NCI-H510A treated with DMSO at 0.1 percent for 48 hours (cell line): ENCODE measurements at regions not wholly inside any gene's neighbourhood (a gene's known extent, or its start where the extent isn't known, plus 50 kb on each side); places are given as distances from the start of the nearest gene placed in this dataset.
A peak's percentile ranks its signal among the peaks of the same experiment; 100 is the strongest.

Experiments
- DNase-seq: peaks from one replicate; lab custom pipeline; 2025; lab: John Stamatoyannopoulos, UW

DNA sequence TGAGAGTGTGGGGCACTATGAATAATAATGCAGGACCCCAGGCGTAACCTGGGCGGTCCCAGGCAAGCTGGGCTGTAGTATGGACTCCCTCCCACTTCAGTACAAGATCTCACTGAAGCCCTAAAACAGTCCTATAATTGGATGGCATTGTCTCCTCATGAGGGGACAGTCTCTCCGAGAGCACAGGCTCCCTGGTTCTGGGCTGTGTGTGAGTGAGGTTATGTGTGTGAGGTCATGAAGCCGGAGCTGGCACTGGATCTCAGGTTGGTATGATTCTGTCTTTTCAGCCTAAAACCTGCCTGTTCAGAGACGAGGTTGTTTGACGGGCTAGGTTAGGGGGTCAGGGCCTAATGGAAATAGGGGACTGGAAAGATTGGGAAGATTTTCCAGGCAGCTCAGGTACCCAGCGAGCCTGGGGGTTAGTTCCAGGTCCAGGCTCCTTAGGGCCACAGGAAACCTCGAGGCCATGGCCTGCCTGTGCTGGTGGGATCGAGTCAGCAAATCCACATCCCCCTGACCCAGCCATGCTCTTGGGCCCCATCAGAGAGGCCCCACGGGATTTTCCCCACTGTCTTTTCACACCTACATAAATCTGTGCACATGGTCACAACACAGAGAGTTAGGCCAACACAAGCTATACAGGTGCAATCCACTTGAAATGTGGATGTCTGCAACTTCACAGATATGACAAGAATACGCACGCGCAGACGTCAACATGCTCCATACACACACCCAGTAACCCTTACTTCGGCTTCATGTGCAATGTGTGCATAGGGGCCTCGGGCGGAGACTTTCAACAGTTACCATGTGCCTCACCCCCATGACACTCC, 94.8 kb downstream of the INHBB start:
- no peak for DNase-seq

DNA sequence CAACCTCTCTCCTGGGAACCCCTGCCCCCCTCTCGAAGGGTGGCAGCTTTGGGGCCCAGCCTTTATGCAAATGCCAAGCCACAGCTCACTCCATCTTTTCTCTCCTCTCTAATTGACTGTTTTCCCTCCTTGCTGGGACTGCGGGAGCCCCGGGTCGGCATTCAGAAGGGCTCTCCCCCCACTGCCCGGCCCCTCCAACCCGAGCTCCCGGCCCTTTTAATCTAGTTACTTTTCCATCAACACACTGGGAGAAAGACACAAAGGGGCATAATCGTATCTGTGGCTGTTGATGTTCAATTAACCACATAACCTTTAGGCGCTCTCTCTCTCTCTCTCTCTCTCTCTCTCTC, 95.4 kb downstream of the INHBB start:
- DNase-seq = no peak

DNA sequence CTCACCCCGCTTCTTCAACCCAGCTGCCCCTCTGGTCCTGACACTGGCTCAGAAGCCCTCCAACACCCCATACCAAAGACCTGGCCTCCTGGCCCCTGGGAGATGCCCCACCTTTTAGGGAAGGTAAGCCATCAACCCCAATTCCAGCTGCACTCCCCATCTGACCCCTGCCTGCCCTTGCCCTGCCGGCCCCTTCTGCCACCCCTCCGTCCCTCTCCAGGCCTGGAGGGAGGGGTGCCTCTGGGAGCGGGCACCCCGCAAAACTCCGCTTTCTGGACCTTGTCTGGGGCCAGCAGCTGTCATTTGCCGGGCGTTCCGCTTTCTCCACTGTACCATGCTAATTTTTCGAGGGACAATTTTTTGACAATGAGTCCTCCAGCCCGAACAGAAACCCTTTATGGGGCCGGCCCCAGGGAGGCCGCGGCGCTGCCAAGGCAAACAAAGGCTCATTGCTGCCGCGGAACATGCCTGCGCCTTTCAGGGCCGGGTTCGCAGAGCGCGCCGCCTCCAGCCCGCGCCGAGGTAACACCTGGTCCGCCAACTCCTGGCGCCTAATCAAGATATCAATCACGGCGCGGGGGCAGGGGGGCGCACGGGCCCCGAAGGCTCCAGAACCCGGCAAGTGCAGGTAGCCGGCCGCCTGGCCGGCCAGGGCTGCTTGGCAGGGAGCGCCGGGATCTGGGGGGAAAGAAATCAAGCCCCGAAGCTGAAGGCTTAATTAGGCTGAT, 96.0 kb downstream of the INHBB start:
- DNase-seq = peak; percentile 62

DNA sequence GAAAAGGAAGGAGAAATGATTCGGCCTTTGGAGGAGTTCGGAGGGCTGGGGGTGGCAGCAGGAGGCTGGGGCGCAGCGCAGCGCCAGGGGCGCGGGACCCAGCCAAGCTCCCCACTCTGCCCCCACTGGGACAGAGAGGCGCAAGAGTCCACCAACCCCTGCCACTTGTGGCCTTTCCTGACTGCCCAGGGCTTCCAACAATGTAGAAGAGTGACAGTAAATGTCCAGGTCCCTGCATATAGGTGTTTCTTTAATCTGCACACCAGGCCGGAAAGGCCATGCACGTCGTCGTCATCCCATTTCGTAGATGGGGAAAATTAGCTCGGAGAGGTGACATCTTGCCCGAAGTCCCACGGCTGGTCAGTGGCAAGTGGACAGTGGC, 96.6 kb downstream of the INHBB start:
- no peak for DNase-seq

DNA sequence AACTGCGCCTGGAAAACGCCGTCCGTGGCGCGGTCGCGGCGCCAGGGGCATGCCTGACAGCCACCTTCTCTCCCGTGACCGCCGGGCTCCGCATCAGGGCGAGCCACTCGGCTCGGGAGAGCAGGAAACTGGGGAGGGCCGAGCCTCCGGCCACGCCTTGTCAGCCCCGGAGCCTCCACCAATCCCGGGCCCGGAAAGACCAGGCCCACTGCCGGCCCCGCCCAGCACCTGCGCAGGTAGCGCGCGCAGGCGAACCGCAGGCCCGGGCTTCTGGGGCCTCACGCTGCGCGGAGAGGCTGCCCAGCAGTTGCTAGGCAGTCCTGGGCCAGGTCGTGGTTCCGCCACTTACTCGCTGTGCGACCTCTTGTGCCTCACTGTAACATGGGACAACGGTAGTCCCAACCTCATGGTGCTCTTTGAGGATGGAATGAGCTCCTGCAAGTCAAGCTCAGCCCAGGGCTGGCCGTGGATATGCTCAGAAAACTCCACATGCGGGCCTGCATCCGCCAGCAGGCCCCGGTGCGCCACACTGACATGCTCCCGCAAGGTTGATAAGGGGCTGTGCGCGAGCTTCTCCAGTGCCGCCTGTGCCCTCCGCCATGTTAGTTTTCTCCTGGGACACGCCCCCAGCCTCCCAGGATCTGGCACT, 97.1 kb downstream of the INHBB start:
- DNase-seq = peak; percentile 91

DNA sequence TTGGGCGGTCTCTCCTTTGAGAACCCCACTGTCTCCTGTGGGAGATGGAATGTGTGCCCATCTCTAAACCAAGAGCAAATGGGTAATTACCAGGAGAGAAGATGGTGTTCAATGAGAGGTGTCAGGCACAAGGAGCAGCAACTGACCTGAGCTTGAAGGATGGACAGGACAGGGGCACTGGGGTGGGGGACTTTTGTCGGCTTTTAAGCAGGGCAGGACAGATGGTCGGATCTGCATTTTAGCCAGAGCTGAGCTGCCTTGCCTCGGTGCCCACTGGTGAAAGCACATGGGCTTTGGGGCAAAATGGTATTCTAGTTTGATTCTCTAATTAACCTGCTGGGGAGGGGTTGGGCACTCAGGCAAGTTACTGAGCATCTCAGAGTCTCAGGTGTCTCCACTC, 98.0 kb downstream of the INHBB start:
- no peak for DNase-seq

DNA sequence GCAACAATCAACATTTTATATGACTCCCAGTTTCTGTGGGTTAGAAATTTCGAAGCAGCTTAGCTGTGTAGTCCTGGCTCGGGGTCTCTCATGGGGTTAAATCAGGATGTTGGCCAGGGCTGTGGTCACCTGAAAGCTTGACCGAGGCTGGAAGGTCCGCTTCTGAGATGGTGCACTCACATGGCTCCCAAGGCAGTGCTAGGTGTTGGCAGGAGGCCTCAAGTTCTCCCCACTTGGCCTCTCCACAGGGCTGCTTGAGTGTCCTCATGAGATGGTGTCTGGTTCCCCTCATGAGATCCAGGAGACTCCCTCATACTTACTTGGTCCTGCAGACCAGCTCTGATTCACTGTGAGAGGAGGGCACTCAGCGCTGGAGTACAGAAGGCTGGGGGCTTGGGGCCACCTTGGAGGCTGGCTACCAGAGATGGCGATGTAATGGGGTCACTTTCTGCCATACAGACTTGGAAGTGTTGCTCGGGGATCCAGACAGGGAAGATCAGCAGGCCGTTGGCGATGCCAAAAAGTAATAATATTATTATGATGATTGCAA, 98.8 kb downstream of the INHBB start:
- no peak for DNase-seq

DNA sequence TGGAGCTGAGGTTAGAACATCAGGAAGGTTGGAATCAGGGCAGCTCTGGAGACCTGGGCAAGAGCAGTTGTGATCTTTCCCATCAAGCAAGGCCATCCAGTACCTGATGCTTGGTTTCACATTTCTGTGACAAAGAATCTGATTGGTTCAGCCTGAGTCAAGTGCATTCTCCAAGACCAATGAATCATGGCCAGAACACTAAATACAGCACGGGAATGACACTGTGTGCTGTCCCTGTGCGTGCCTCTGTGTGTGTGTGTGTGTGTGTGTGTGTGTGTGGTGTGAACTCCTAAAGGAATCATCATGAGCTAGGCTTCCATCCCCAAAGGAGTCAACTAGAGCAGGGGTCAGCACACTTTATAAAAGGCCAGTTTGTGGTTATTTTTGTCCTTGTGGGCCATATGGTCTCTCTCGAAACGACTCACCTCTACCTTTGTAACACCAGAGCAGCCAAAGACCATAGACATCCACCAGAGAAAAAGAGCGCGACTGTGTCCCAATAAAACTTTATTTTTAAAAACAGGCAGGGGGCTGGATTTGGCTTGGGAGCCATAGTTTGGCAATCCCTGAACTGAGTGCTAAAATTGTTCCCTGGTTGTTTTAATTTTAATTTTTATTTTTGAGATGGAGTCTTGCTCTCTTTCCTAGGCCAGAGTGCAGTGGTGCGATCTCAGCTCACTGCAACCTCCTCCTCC, 99.7 kb downstream of the INHBB start:
- peak; percentile 85 for DNase-seq

DNA sequence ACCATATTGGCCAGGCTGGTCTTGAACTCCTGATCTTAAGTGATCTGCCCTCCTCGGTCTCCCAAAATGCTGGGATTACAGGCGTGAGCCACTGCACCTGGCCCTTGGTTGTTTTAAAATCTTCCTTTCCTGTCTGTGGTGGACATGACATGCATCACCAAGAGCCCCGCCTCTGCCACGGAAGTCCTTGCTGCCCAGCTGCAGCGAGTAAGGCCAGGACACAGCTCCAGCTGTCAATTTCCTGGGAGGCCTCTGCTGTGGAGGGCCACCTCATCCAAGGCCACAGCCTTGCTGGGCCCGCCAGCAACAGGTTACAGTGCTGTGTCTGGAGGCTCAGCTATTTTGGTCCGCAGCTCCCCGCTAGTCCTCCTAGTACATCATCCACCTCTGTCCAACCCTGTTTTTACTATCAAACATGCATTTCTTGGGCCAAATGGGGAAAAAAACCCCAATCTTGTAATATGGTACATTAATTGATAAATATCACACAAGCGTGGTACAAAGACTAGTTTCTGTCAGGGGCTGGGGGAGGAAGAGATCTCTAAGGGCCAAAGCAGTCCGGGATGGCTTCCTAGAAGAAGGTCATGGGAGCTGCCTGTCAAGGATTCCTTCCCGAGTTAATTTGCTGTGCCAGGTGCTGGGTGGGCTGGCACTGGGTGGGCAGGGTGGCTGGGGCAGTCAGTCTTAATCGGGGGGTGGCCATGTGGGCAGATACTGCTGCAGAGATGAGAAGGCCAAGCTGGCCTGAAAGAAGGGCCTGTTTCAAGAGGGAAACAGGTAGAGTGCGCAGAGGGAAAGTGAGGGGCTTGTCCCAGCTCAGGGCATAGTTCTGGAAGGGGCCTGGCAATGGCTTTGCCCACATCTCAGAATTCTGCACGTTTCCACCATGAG, 100.5 kb downstream of the INHBB start:
- no peak for DNase-seq

DNA sequence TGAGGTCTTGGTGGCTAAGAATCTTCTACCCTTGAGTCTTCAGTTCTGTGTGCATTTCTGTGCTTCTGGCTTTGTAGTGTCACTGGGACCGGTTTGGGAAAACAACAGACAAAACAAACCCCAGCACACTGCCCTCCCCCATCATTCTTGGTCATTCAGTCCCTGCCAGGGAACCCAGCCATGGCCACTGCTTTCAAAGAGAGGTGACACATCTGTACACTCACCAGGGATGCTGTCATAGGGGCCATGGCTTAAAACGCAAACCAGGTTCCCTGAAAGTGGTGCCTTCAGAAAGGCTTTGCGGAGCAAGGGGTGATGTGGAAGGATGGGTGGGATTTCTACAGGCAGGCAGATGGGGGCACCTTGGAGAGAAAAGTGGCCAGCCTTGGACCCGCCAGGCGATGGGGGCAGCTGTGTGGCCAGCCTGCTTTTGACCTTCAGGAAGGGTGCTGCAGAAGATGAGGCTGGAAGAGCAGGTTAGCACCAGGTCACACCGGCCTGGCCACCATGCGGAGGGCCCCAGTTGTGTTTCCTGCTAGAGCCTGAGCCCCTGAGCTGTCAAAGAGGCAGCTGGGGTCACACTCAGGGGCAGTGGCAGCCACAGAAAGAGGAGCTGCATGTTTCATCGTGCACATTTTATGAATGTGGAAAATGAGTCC, 101.3 kb downstream of the INHBB start:
- DNase-seq = no peak

DNA sequence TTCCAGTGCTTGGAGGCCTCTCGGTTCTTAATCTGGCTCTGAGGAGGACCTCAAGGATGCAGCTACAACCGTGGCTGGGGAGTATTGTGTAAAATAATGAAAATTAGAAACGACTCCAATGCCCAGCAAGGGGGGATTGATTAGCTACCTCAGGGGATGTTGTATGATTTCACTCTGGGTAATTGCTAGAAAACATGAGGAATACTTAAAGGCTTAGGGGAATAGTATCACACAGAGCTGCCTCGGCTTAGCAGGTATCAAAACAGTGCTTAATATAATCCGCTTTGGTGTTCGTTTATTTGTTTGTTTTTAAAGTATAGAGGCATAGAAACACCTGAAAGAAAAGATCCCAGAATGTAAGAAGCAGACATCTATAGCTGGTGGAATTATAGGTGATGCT, 102.5 kb downstream of the INHBB start:
- DNase-seq = no peak

DNA sequence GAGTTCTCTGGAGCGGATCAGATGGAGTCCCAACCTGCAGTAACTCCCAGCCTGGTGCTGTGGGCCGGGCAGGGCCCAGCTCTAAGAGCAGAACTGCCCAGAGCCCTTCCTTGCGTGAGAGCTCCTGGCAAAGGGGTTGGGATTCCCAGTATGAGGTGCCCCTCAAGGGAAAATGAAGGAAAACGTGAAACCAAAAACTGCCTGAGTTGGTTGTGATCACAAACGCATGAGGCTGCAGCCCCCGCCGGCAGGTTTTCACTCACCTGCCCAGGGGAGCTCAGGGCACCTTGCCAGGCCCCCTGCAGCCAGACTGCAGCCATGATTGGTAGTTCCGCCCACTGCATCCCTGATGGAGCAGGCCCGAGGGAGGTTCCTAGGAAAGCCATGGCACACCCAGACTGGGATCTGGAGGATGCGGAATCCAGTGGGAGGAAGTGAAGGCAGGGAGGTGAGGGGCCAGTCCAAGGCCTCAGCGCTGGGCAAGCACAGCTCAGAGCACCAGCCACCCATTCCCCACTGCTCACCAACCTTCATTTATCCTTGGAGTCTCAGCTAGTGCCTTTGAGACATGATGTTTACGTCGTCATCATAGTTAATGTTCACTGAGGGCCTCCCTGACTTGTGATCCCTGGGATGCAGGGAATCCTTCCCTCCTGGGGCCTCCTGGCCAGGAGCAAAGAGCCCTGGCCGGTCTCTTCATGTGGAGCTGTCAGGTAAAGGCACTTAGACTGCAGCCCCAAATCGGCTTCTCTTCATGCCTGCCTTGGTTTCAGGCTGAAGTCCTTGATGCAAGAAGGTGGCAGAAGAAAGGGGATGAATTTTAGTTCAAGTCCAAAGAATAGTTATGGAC, 103.2 kb downstream of the INHBB start:
- peak; percentile 9 for DNase-seq

DNA sequence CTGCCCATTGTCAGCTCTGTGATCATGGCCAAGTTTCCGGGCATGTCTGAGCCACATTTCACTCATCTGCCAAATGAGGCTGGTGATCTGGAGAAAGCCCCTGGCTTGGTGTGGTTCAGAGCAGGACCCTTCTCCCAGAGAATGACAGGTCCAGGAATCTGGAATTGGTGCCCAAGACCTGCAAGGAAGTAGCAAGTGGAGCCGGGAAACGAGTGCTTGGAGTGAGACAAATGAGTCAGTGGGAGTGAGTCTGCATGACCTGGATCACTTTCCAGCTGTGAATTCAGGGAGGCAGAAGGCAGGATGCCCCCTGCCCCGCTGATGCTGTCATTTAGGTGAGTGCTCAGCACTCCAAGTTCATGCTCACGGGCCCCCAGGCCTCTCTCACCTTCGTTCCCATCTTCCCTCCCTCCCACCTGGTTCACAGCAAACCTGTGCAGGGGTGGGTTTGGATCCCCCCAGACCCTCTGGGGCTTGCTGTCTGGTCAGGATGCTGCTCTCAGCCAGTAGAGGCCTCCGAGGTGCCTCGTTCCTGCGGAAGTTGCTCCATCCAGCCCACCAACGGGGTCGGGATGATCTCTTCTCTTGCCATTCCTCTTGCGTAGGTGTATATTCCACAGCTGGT, 104.4 kb downstream of the INHBB start:
- no peak for DNase-seq

DNA sequence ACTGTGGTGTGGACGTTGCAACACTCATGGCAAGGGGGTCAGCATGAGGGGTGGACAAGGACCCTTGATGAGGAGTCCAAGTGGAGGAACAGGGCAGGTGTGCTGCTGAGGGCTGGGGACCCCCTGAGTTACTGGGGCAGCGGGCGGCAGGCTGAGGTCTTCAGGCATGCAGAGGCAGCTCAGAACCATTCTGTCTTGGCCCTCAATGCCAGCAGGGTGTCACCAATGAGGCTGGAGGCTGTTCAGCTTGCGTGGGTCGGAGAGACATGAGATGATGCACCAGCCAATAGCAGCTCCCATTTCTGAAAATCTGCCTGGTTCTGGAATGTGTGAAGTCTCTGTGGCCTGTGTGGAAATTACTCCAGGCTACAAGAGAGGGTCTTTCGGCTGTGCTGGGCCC, 105.4 kb downstream of the INHBB start:
- no peak for DNase-seq

DNA sequence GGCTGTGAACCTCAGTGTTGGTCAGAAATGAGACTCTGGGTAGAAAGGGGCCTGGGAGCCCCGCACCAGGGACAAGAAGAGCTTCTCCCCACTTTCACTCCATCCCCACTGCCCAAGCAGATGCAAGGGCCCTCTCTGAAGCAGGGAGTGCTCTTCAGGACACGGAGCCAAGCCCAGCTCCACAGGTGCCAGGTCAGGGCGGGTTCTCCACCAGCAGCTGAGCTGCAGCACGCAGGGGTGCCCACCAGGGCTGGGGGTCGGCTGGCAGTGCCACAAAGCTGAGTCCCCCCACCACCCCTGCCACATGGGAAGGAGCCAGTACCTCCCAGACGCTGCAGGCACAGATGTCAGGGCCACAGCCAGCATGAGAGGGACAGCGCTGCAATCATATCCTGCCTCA, 106.2 kb downstream of the INHBB start:
- no peak for DNase-seq

DNA sequence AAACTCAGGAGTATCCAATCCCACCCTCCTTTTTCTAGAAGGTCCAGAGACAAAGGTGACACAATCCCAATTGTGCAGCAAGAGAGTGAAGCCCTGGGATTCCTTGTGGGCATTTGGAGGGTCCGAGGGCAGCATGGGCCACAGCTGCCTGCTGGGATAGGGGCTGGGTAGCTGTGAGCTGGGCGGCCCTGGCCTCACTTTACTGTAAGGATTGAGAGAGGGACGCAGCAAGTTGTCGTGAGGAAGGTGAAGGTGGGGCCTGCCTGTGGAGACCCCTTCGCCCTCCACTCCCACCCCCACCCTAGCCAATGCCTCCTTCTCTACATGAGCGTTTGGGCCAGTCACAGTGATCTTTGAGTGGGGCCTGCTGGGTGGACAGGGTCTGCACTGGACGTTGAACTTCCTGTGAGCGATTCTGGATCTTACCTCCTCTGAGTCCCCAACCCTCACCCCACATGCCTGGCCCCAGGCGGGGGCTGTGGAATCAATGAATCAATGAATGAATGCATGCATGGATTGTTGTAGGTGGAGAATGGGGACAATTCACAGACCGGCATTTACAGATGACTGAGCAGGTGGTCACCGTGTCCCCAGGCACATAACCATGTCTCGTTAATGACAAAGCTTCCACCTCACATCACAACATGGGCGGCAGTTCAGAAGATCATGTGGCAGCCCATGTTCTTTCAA, 107.2 kb downstream of the INHBB start:
- DNase-seq = no peak

DNA sequence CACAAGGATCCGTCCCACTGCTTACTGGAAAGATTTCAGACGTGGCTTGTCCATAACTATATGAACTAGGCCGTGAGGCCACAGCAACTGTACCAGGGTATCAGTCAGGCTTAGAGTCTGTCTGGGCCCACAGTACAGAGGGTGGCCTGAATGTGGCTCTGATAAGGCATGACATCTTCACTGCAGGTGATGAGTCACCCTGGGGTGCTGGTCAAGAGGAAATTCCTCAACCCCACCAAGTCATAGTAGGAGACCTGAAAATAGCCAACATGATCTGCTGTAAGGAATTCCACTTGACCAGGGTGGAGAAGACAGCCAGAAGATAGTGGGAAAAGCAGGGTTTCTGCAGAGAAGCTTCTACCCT, 107.7 kb downstream of the INHBB start:
- DNase-seq = no peak

DNA sequence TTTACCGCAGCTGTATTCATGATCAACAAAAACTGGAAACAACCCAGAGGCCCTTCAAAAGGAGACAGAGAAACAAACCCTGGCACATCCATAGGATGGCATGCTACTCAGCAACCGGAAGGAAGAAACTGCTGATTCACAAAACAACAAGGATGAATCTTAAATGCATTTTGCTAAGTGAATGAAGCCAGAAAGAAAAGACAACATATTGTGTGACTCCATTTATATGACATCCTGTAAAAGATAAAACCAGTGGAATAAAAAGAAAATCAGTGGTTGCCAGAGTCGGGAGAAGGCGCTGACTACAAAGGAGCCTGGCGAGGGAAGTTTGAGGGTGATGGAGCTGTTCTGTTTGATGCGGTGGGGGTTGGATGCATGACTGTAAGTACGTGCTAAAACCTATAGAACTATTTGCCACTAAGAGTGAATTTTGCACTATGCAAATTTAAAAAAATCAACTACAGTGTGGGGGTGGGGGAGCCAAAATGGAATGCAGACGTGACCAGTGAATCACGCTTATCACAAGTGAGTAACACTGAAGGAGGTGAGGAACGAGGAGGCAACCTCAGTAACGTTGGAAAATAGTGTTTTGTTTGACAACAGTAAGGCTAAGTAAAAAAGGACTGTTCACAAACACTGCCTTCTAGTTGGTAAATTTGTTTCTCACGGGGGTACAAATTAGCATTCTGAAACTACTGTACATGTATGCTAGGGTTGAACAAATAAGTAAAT, 108.9 kb downstream of the INHBB start:
- no peak for DNase-seq
